HEK293 (cell line): ENCODE measurements at regions not wholly inside any gene's neighbourhood (a gene's known extent, or its start where the extent isn't known, plus 50 kb on each side); places are given as distances from the start of the nearest gene placed in this dataset.

Experiments
- CTCF ChIA-PET: fragments of 350-600 bp; formaldehyde crosslinking; extraction: SDS; loops from one replicate; lab custom pipeline; 2021; ENCODE audit warnings: antibody characterized with exemption; lab: Yijun Ruan, JAX
- POLR2A ChIA-PET: fragments of 300-600 bp; formaldehyde crosslinking; extraction: SDS; loops from one replicate; lab custom pipeline; 2020; ENCODE audit warnings: antibody characterized with exemption, inconsistent platforms; lab: Yijun Ruan, JAX
- H3K27ac ChIP-seq: fragments of 200-500 bp; sonication (Bioruptor generic); 2 replicates; pipeline ENCODE4 v1.5.1; 2014; ENCODE audit warnings: low read depth, low read length, control low read depth, inconsistent platforms; ENCODE audit errors: extremely low read depth
- H3K36me3 ChIP-seq, 2 experiments: fragments of 200-500 bp in 1 of 2; sonication (Bioruptor generic) in 1 of 2; 1 replicate in 1 of 2; 2 replicates in 1 of 2; pipeline ENCODE4 v1.5.1; 2014 to 2017; ENCODE audit warnings: inconsistent platforms in 2 of 2, low read length in 2 of 2; ENCODE audit not compliant: control insufficient read depth in 2 of 2, insufficient read depth in 1 of 2
- H3K4me1 ChIP-seq: fragments of 200-500 bp; sonication (Bioruptor generic); 2 replicates; pipeline ENCODE4 v1.5.1; 2014; ENCODE audit warnings: mild to moderate bottlenecking, low read length, inconsistent platforms; ENCODE audit not compliant: control insufficient read depth, insufficient read depth
- H3K4me3 ChIP-seq: 2 replicates; pipeline ENCODE4 v1.5.1; 2011; ENCODE audit warnings: low read depth, mild to moderate bottlenecking, control low read depth, low read length, moderate library complexity
- H3K9me3 ChIP-seq: fragments of 200-500 bp; sonication (Bioruptor generic); 2 replicates; pipeline ENCODE4 v1.5.1; 2014; ENCODE audit warnings: low read depth, low read length, inconsistent platforms; ENCODE audit not compliant: control insufficient read depth, insufficient read depth
- OSR2 ChIP-seq: fragments of 450-650 bp; formaldehyde crosslinking; IDR thresholded peaks from 2 replicates; pipeline ENCODE4 v1.5.1; 2016; ENCODE audit warnings: missing biosample characterization, missing genetic modification characterization
- SCRT2 ChIP-seq: fragments of 450-650 bp; formaldehyde crosslinking; IDR thresholded peaks from 2 replicates; pipeline ENCODE4 v1.5.1; 2016; ENCODE audit warnings: missing biosample characterization, missing genetic modification characterization
- SP2 ChIP-seq: fragments of 450-650 bp; formaldehyde crosslinking; IDR thresholded peaks from 2 replicates; pipeline ENCODE4 v1.5.1; 2016; ENCODE audit warnings: missing biosample characterization, missing genetic modification characterization
- TCF7L2 ChIP-seq: IDR thresholded peaks from 2 replicates; pipeline ENCODE4 v1.6.1; 2011; ENCODE audit warnings: low read depth, mild to moderate bottlenecking, inconsistent platforms, low read length, moderate library complexity, borderline replicate concordance
- ZEB2 ChIP-seq: fragments of 450-650 bp; formaldehyde crosslinking; IDR thresholded peaks from 2 replicates; pipeline ENCODE4 v1.5.1; 2016; ENCODE audit warnings: missing biosample characterization, missing genetic modification characterization
- ZNF121 ChIP-seq: fragments of 450-650 bp; formaldehyde crosslinking; IDR thresholded peaks from 2 replicates; pipeline ENCODE4 v1.5.1; 2016; ENCODE audit warnings: missing biosample characterization, missing genetic modification characterization
- ZNF138 ChIP-seq: fragments of 450-650 bp; formaldehyde crosslinking; IDR thresholded peaks from 2 replicates; pipeline ENCODE4 v1.5.1; 2016; ENCODE audit warnings: missing biosample characterization, missing genetic modification characterization, borderline replicate concordance
- ZNF324 ChIP-seq: fragments of 450-650 bp; formaldehyde crosslinking; IDR thresholded peaks from 2 replicates; pipeline ENCODE4 v1.5.1; 2016; ENCODE audit warnings: missing biosample characterization, missing genetic modification characterization
- ZNF366 ChIP-seq: fragments of 450-650 bp; formaldehyde crosslinking; conservative IDR thresholded peaks from 2 replicates; pipeline ENCODE4 v1.5.1; 2016; ENCODE audit warnings: missing biosample characterization, missing genetic modification characterization
- ZNF561 ChIP-seq: fragments of 450-650 bp; IDR thresholded peaks from 2 replicates; pipeline ENCODE4 v1.5.1; 2018; ENCODE audit warnings: missing biosample characterization, missing genetic modification characterization, borderline replicate concordance
- ZNF623 ChIP-seq: fragments of 450-650 bp; formaldehyde crosslinking; IDR thresholded peaks from 2 replicates; pipeline ENCODE4 v1.5.1; 2016; ENCODE audit warnings: missing biosample characterization, missing genetic modification characterization
- ZNF629 ChIP-seq: fragments of 450-650 bp; formaldehyde crosslinking; IDR thresholded peaks from 2 replicates; pipeline ENCODE4 v1.5.1; 2017; ENCODE audit warnings: missing biosample characterization, missing genetic modification characterization
- ZNF776 ChIP-seq: fragments of 450-650 bp; formaldehyde crosslinking; IDR thresholded peaks from 2 replicates; pipeline ENCODE4 v1.5.0; 2017; ENCODE audit warnings: missing biosample characterization, missing genetic modification characterization, borderline replicate concordance
- ZXDB ChIP-seq: fragments of 450-650 bp; formaldehyde crosslinking; IDR thresholded peaks from 2 replicates; pipeline ENCODE4 v1.5.1; 2016; ENCODE audit warnings: missing biosample characterization, missing genetic modification characterization
- TF ChIP-seq, protein P1 (sequence below): fragments of 450-650 bp; formaldehyde crosslinking; IDR thresholded peaks from 2 replicates; pipeline ENCODE4 v1.5.1; 2016; ENCODE audit warnings: missing biosample characterization, missing genetic modification characterization
- TF ChIP-seq, protein P2 (sequence below): fragments of 450-650 bp; formaldehyde crosslinking; IDR thresholded peaks from 2 replicates; pipeline ENCODE4 v1.5.1; 2016; ENCODE audit warnings: missing biosample characterization, missing genetic modification characterization, low read depth
- TF ChIP-seq, protein P3 (sequence below): IDR thresholded peaks from 2 replicates; pipeline ENCODE4 v1.6.1; 2011; ENCODE audit warnings: mild to moderate bottlenecking, low read depth, low read length, borderline replicate concordance

DNA sequence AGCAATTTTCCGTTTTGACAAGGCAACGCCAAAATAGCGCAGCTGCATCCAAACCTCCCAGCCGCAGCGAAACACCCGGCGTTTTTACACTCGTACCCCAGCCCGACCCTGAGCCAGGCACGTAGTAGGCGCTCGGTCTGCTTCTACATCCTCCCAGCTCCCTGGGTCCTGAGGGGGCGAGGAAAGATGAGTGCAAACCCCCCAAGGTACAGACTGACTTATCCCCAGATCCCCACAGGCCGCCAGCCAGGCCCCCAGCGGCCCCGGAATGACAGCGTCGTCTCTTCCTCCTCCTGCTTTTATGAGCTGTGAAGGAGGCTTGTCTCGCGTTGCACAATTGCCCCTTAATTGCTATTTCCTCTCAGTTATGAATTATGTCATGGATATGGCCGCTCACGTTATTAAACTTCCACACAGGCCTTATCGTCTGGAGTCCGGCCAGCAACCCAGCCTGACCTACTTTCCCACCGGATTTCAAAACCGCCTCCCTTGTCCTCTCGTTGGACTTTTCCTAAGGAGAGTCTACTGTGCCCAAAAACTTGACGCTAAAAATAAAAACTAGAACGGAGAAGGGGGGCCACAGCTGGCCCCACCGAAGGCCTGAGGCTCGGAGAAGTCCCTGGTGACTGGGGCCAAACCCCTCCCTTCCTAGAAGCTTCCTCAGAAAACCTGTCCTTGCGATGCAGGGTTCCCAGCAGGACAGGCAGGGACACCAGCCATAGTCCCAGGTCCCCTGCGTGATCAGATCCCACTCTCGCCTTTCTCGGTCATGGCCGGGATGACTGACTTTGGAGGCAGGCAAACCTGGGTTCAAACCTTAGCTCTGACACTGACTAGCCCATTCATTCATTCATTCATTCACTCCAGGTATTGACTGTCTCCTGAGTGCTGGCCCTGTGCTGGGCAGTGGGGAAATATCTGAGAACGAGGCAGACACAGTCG is 130.9 kb upstream of the PTPN1 start (continued):
- TF ChIP-seq, protein P1, sequence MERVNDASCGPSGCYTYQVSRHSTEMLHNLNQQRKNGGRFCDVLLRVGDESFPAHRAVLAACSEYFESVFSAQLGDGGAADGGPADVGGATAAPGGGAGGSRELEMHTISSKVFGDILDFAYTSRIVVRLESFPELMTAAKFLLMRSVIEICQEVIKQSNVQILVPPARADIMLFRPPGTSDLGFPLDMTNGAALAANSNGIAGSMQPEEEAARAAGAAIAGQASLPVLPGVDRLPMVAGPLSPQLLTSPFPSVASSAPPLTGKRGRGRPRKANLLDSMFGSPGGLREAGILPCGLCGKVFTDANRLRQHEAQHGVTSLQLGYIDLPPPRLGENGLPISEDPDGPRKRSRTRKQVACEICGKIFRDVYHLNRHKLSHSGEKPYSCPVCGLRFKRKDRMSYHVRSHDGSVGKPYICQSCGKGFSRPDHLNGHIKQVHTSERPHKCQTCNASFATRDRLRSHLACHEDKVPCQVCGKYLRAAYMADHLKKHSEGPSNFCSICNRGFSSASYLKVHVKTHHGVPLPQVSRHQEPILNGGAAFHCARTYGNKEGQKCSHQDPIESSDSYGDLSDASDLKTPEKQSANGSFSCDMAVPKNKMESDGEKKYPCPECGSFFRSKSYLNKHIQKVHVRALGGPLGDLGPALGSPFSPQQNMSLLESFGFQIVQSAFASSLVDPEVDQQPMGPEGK (tag by site-specific recombination): peak; percentile 70
- TF ChIP-seq OSR2 (tag by site-specific recombination): peak; percentile 72; the same call in 1 of the 2 replicates
- no peak for TF ChIP-seq TCF7L2
- TF ChIP-seq ZEB2 (tag by site-specific recombination): peak; percentile 87
- TF ChIP-seq ZNF629: peak; percentile 87
- TF ChIP-seq ZNF561 (tag by site-specific recombination): 0 out of 2 replicates have a peak, but pooled peaks have one; percentile 41
- TF ChIP-seq ZNF138: no peak
- TF ChIP-seq, protein P2, sequence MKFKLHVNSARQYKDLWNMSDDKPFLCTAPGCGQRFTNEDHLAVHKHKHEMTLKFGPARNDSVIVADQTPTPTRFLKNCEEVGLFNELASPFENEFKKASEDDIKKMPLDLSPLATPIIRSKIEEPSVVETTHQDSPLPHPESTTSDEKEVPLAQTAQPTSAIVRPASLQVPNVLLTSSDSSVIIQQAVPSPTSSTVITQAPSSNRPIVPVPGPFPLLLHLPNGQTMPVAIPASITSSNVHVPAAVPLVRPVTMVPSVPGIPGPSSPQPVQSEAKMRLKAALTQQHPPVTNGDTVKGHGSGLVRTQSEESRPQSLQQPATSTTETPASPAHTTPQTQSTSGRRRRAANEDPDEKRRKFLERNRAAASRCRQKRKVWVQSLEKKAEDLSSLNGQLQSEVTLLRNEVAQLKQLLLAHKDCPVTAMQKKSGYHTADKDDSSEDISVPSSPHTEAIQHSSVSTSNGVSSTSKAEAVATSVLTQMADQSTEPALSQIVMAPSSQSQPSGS (tag by site-specific recombination): peak; percentile 94
- peak; percentile 90 for TF ChIP-seq ZNF366
- TF ChIP-seq SP2 (tag by site-specific recombination): peak; percentile 16

DNA sequence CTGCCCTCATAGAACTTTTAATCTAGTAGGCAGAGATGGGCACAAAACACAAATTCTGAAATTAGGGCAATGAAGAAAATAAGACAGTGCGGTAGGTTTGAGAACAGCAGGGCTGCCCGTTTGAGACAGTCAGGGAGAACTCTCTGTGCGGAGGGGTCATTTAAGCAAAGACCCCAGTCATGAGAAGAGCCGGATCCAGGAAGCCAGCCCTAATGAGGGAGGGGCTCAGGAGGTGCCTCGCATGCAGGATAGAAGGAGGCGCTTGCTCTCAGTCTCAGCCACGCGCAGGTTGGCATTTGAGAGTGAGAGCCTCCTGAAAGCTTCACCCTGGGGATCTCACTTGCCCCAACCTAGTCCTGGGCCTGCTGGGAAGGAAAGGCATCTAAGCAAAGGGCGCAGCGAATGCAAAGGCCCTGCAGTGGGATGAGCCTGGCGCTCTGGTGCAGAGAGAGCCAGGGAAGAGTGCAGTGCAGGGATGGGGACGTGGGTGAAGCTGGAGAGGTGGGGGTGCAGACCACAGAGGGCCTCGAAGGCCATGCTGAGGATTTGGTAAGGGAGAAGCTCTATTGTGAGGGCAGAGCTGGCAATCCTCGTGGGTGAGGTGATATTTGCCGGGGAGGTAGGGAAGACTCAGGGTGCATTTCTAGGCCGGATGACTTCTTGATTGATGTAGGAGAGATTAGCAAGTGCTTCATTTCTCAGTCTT is 130.0 kb upstream of the PTPN1 start:
- TF ChIP-seq ZNF776 (no peak), ZNF623 (tag by site-specific recombination) (peak; percentile 53), ZNF324 (tag by site-specific recombination) (no peak)
- TF ChIP-seq, protein P3, sequence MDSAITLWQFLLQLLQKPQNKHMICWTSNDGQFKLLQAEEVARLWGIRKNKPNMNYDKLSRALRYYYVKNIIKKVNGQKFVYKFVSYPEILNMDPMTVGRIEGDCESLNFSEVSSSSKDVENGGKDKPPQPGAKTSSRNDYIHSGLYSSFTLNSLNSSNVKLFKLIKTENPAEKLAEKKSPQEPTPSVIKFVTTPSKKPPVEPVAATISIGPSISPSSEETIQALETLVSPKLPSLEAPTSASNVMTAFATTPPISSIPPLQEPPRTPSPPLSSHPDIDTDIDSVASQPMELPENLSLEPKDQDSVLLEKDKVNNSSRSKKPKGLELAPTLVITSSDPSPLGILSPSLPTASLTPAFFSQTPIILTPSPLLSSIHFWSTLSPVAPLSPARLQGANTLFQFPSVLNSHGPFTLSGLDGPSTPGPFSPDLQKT: no peak
- TF ChIP-seq, all 188 proteins: peak for 1
- no peaks in the 10 kb centered on the region for H3K36me3 ChIP-seq
- ChIA-PET POLR2A (no interaction called here), CTCF (interaction anchor here (0.6 to 1.4 kb wide), 2 partner anchors 20 to 53 kb away, joined by 3 to 4 read pairs; no protein-coding TSS in a partner anchor)
- no peaks in the 10 kb centered on the region for H3K9me3 ChIP-seq
- H3K27ac ChIP-seq: no peak overlapping the region
- no peak overlapping the region for H3K4me3 ChIP-seq
- peaks cover 8% of the 10 kb centered on the region; the same call in 1 of the 2 replicates for H3K4me1 ChIP-seq

DNA sequence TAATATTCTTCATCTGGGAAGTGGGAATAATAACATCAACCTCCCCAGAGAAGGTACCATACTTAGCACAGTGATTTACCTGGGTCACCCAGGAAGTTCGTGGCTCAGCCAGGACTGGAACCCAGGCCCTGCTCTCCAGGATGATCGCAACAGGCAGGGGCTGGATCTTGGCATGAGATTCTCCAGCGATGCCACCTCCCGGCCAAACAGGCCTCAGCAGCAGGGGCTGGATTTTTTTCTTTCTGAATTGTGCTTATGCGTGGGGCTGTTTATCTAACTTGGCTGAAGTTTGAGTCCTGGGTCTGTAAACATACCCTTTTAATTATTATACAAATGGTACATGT is 129.5 kb upstream of the PTPN1 start:
- Histone ChIP-seq H3K9me3 (no peaks in the 10 kb centered on the region), H3K4me1 (peaks cover 8% of the 10 kb centered on the region; the same call in 1 of the 2 replicates), H3K36me3 (no peaks in the 10 kb centered on the region), H3K27ac (no peak overlapping the region), H3K4me3 (no peak overlapping the region)
- TF ChIP-seq SCRT2 (tag by site-specific recombination): 0 out of 2 replicates have a peak, but pooled peaks have one; percentile 35
- TF ChIP-seq ZNF121 (tag by site-specific recombination): no peak
- TF ChIP-seq ZXDB (tag by site-specific recombination): 0 out of 2 replicates have a peak, but pooled peaks have one; percentile 30
- POLR2A ChIA-PET: no interaction called here
- CTCF ChIA-PET: interaction anchor here (0.6 to 1.4 kb wide), 2 partner anchors 19 to 53 kb away, joined by 3 to 4 read pairs; no protein-coding TSS in a partner anchor
